Stimulated activated naive CD8-positive, alpha-beta T cell treated with anti-CD3 and anti-CD28 coated beads, Interleukin-15, amount 100 ng/mL, for 72 hours (primary cell): ENCODE measurements at regions not wholly inside any gene's neighbourhood (a gene's known extent, or its start where the extent isn't known, plus 50 kb on each side); places are given as distances from the start of the nearest gene placed in this dataset.
A peak's percentile ranks its signal among the peaks of the same experiment; 100 is the strongest.

ENCODE experiments used
- ATAC-seq: fragments of 150-1000 bp; cut with Tn5 transposase; 2 replicates; pipeline ENCODE4 v1.10.0; 2021; ENCODE audit warnings: mild to moderate bottlenecking, moderate library complexity
- DNase-seq, 2 donors: peaks; one replicate each; pipeline ENCODE4 v3.0.0; 2021 to 2022
- H3K27ac Mint-ChIP-seq, 2 donors: one replicate each; pipeline ENCODE4 v1.8.0; 2022; ENCODE audit warnings: mild to moderate bottlenecking in 2 of 2, mixed read lengths in 2 of 2, moderate library complexity in 2 of 2
- H3K27me3 Mint-ChIP-seq: one replicate; pipeline ENCODE4 v1.8.0; 2022; ENCODE audit warnings: mixed read lengths
- H3K4me1 Mint-ChIP-seq: one replicate; pipeline ENCODE4 v1.8.0; 2022; ENCODE audit warnings: mild to moderate bottlenecking, mixed read lengths
- H3K4me3 Mint-ChIP-seq, 2 donors: one replicate each; pipeline ENCODE4 v1.8.0; 2022; ENCODE audit warnings: mild to moderate bottlenecking in 2 of 2, mixed read lengths in 2 of 2, moderate library complexity in 1 of 2
- H3K9me3 Mint-ChIP-seq, 2 donors: one replicate each; pipeline ENCODE4 v1.8.0; 2022; ENCODE audit warnings: mixed read lengths in 2 of 2

- ATAC-seq (no peak), DNase-seq (no peak)
- no peaks in the 10 kb centered on the region for H3K9me3 Mint-ChIP-seq
- H3K27me3 Mint-ChIP-seq = no peaks in the 10 kb centered on the region
- no peak overlapping the region for H3K4me3 Mint-ChIP-seq
- no peak overlapping the region for H3K27ac Mint-ChIP-seq
- H3K4me1 Mint-ChIP-seq = no peaks in the 10 kb centered on the region
Measured at GRCh38 chr3:144523396-144523795, 551.8 kb downstream of the DIPK2A start.

GRCh38 chr3:144524531-144524930 lies 552.9 kb downstream of the DIPK2A start:
- Mint-ChIP-seq H3K4me3 (no peak overlapping the region), H3K4me1 (no peaks in the 10 kb centered on the region), H3K27me3 (no peaks in the 10 kb centered on the region), H3K9me3 (no peaks in the 10 kb centered on the region), H3K27ac (no peak overlapping the region)
- no peak for DNase-seq
- ATAC-seq = no peak

GRCh38 chr3:144529566-144529965 lies 557.9 kb downstream of the DIPK2A start:
- Mint-ChIP-seq H3K4me1 (no peaks in the 10 kb centered on the region), H3K27me3 (peaks cover 7% of the 10 kb centered on the region), H3K4me3 (no peak overlapping the region), H3K9me3 (no peaks in the 10 kb centered on the region), H3K27ac (no peak overlapping the region)
- DNase-seq = no peak
- ATAC-seq = no peak

DNA sequence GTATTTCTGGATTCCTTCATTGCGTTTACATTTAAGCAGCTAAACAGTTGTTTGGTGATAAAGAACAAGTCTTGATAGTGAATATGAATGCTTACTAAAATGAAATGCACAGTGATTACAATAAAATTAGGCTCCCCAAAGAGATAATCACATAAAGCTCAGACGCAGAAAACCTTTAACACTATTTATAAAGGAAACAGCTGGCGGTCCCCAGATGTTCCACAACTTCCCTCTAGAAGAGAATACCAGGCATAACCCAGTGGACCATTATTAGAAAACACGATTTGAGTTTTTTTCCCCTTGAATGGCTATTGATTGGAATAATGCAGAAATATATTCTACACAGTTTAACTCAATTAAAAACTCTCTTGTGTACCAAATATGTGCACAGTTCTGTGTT lies 573.2 kb downstream of the DIPK2A start:
- Mint-ChIP-seq H3K27ac (no peak overlapping the region), H3K27me3 (no peaks in the 10 kb centered on the region), H3K9me3 (no peaks in the 10 kb centered on the region), H3K4me1 (no peaks in the 10 kb centered on the region), H3K4me3 (no peak overlapping the region)
- DNase-seq = no peak
- no peak for ATAC-seq

DNA sequence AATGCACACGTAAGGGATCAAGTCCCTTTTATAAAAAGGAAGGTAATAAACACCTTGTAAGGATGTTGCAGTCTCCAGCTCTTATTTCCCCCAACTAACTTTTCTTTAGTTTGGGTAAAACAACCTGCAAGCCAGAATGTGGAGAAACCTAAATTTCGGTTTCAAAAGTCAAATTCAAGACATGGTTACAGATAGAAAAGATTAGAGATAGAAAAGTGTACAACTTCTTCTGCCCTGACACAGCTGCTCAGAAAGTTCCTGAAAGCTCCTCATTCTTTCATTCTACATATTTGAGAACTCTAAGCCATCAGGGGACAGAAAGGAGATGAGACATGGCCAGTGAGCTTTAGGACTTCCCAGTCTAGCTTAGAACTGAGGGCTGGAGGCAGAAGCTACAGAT lies 574.9 kb downstream of the DIPK2A start:
- no peak overlapping the region for H3K27ac Mint-ChIP-seq
- ATAC-seq (no peak), DNase-seq (no peak)
- no peaks in the 10 kb centered on the region for H3K9me3 Mint-ChIP-seq
- H3K4me1 Mint-ChIP-seq = no peaks in the 10 kb centered on the region
- H3K4me3 Mint-ChIP-seq = no peak overlapping the region
- H3K27me3 Mint-ChIP-seq = no peaks in the 10 kb centered on the region

- no peaks in the 10 kb centered on the region for H3K27me3 Mint-ChIP-seq
- no peaks in the 10 kb centered on the region for H3K4me1 Mint-ChIP-seq
- H3K27ac Mint-ChIP-seq = no peak overlapping the region
- DNase-seq (no peak), ATAC-seq (no peak)
- H3K4me3 Mint-ChIP-seq = no peak overlapping the region
- H3K9me3 Mint-ChIP-seq = no peaks in the 10 kb centered on the region
Measured at GRCh38 chr3:144548346-144548745, 576.7 kb downstream of the DIPK2A start.

DNA sequence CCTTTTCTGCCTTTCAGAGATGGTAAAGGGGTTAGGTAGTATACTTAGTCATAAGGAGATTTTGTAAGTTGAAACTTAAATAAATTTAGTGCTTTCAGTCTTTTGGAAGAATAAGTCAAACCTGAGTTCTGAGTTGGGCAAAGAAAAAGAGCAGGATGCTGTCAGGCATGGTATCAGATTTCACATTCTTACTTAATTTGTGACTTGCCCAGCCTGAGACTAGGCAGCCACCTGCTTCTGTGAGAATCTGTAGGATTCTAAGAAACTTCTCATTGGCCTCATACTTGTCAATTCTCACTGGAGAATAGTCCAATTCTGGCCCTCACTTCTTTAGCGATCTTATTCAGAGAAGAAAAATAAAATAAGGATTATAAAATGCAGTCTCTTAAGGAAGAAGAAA lies 577.5 kb downstream of the DIPK2A start:
- DNase-seq (no peak), ATAC-seq (no peak)
- Mint-ChIP-seq H3K9me3 (no peaks in the 10 kb centered on the region), H3K27ac (no peak overlapping the region), H3K4me3 (no peak overlapping the region), H3K27me3 (no peaks in the 10 kb centered on the region), H3K4me1 (no peaks in the 10 kb centered on the region)

GRCh38 chr3:144552346-144553057 lies 580.9 kb downstream of the DIPK2A start:
- no peak overlapping the region for H3K4me3 Mint-ChIP-seq
- no peak for DNase-seq
- no peak overlapping the region for H3K27ac Mint-ChIP-seq
- H3K9me3 Mint-ChIP-seq = no peaks in the 10 kb centered on the region
- ATAC-seq = no peak
- H3K4me1 Mint-ChIP-seq = no peaks in the 10 kb centered on the region
- H3K27me3 Mint-ChIP-seq = no peaks in the 10 kb centered on the region

- no peaks in the 10 kb centered on the region for H3K27me3 Mint-ChIP-seq
- no peaks in the 10 kb centered on the region for H3K9me3 Mint-ChIP-seq
- DNase-seq = no peak
- no peak for ATAC-seq
- H3K4me3 Mint-ChIP-seq = no peak overlapping the region
- H3K4me1 Mint-ChIP-seq = no peaks in the 10 kb centered on the region
- H3K27ac Mint-ChIP-seq = no peak overlapping the region
Measured at GRCh38 chr3:144553301-144553700, 581.7 kb downstream of the DIPK2A start.

DNA sequence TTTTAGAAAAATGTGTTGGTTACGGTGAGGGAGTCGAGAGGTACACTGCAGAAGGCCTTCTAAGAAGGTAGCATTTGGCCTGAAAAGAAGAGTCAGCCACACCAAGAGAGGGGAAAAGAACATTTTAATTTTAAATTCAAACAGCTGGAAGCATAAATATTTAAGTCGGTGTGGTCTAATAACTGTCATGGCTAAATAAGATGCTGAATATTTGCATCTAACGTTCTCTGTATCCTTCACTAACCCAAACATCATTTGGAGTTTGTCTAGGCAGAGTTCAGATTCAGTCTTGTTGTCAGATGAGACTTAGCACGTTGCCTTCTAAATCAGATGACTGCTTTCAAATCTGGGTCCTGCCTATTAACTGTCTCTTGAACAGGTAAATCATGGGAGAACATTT lies 583.3 kb downstream of the DIPK2A start:
- ATAC-seq (no peak), DNase-seq (no peak)
- H3K27me3 Mint-ChIP-seq = no peaks in the 10 kb centered on the region
- H3K27ac Mint-ChIP-seq = no peak overlapping the region
- no peaks in the 10 kb centered on the region for H3K4me1 Mint-ChIP-seq
- no peaks in the 10 kb centered on the region for H3K9me3 Mint-ChIP-seq
- H3K4me3 Mint-ChIP-seq = no peak overlapping the region

DNA sequence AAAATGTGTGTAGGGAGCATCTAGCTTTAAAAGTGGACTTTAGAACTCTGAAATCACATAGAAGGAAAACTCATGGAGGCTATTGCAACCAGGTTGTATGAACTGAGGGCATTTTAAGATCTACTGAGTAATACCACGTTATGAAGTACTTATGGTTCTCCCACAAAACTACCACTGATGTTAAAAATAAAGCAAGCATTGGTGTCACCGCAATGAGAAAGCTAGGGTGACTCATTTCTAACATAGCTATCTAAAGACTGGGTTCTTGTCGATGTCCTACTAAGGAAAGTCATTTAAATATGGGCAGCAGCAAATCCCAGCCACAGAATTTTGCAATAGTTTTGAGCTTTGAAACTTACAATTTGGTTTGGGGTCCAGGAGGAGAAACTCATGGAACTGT lies 584.8 kb downstream of the DIPK2A start:
- no peak for DNase-seq
- Mint-ChIP-seq H3K9me3 (peaks cover 0 to 5% of the 10 kb centered on the region in 2 donors), H3K4me1 (no peaks in the 10 kb centered on the region), H3K27ac (no peak overlapping the region), H3K4me3 (no peak overlapping the region), H3K27me3 (no peaks in the 10 kb centered on the region)
- no peak for ATAC-seq

- DNase-seq = no peak
- peak overlapping the region in 1 of 2 donors; percentile 44 for H3K27ac Mint-ChIP-seq
- no peak overlapping the region for H3K4me3 Mint-ChIP-seq
- H3K9me3 Mint-ChIP-seq = peaks cover 0 to 5% of the 10 kb centered on the region in 2 donors
- no peaks in the 10 kb centered on the region for H3K4me1 Mint-ChIP-seq
- H3K27me3 Mint-ChIP-seq = no peaks in the 10 kb centered on the region
- no peak for ATAC-seq
Measured at GRCh38 chr3:144557515-144557914, 585.9 kb downstream of the DIPK2A start.

GRCh38 chr3:144564011-144564410 lies 592.4 kb downstream of the DIPK2A start:
- Mint-ChIP-seq H3K27me3 (no peaks in the 10 kb centered on the region), H3K27ac (no peak overlapping the region), H3K9me3 (peaks cover 0 to 5% of the 10 kb centered on the region in 2 donors), H3K4me1 (no peaks in the 10 kb centered on the region), H3K4me3 (no peak overlapping the region)
- no peak for ATAC-seq
- DNase-seq = no peak

DNA sequence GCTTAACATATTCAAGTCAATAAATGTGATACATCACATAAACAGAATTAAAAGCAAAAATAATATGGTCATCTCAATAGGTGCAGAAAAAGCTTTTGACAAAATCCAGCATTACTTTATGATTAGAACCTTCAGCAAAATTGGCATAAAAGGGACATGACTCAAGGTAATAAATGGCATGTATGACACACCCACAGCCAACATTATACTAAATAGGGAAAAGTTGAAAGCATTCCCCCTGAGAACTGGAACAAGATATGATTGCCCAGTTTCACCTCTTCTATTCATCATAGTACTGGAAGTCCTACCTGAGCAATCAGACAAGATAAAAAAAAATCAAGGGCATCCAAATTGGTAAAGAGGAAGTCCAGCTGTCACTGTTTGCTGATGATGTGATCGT lies 594.7 kb downstream of the DIPK2A start:
- DNase-seq (no peak), ATAC-seq (no peak)
- H3K4me1 Mint-ChIP-seq = no peaks in the 10 kb centered on the region
- H3K4me3 Mint-ChIP-seq = no peak overlapping the region
- no peaks in the 10 kb centered on the region for H3K9me3 Mint-ChIP-seq
- H3K27ac Mint-ChIP-seq = no peak overlapping the region
- H3K27me3 Mint-ChIP-seq = no peaks in the 10 kb centered on the region

GRCh38 chr3:144569651-144570050 lies 598.0 kb downstream of the DIPK2A start:
- DNase-seq = no peak
- H3K27me3 Mint-ChIP-seq = no peaks in the 10 kb centered on the region
- no peak overlapping the region for H3K27ac Mint-ChIP-seq
- no peaks in the 10 kb centered on the region for H3K4me1 Mint-ChIP-seq
- H3K9me3 Mint-ChIP-seq = no peaks in the 10 kb centered on the region
- ATAC-seq = no peak
- no peak overlapping the region for H3K4me3 Mint-ChIP-seq

- no peak for DNase-seq
- Mint-ChIP-seq H3K9me3 (peaks cover 0 to 10% of the 10 kb centered on the region in 2 donors), H3K4me1 (no peaks in the 10 kb centered on the region), H3K27ac (no peak overlapping the region), H3K4me3 (no peak overlapping the region), H3K27me3 (no peaks in the 10 kb centered on the region)
- no peak for ATAC-seq
Measured at GRCh38 chr3:144583871-144584270, 612.2 kb downstream of the DIPK2A start.

DNA sequence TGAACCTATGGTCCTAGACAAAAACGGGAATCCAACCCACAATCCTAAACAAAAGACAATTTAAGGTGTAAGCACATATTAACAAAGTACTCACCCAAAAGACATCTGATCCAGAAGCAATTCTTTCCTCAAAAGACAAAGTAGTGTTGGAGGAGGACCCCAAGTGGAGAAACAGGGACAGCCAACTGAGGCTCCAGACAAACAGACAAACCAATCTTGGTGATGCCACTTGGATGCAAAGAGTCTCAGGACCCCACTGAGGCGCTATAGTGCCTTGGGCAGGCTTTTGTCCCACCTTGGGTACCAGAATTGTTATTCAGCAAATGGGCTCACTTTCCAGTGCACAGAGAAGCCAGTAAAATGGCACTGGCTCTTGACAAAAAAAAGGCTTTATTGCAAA lies 613.8 kb downstream of the DIPK2A start:
- DNase-seq (no peak), ATAC-seq (no peak)
- no peaks in the 10 kb centered on the region for H3K4me1 Mint-ChIP-seq
- H3K9me3 Mint-ChIP-seq = peaks cover 0 to 10% of the 10 kb centered on the region in 2 donors
- no peaks in the 10 kb centered on the region for H3K27me3 Mint-ChIP-seq
- H3K4me3 Mint-ChIP-seq = no peak overlapping the region
- H3K27ac Mint-ChIP-seq = no peak overlapping the region
